ENCODE measurements at regions not wholly inside any gene's neighbourhood (a gene's known extent, or its start where the extent isn't known, plus 50 kb on each side); places are given as distances from the start of the nearest gene placed in this dataset.

DNA sequence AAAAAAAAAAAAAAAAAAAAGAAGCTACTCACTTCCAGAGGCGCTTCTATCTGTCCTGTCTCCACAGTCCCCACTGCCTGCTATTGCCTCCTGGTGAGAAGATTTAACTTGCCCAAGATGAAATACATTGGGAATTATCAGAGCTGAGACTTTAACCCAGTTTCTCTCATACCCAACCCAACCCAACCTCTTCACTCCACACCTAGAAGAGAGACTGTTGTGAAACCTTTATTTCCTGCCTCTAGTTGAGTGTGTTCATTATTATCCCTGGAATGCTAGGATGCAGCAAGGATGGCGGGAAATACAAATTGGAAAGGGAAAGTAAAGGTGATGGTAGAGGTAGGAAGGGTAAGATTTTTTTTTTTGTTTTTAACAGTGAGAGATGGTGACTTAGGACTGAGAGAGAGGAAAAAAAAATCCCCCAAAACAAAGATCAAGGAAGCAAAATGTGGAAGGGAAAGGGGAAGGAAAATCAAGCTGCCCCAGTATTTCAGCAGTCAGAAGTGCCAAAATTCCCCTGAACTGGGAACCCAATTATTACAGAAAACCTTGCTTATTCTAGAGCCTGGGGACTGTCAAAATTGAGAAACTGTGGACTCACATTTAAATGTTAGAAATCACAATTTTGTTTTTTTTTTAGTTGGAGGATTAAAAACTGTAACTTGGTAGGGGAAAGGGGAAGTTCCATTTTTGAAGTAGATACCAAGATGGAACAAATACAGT is 253.0 kb downstream of the PTTG2 start:
- TF ChIP-seq, protein P1, sequence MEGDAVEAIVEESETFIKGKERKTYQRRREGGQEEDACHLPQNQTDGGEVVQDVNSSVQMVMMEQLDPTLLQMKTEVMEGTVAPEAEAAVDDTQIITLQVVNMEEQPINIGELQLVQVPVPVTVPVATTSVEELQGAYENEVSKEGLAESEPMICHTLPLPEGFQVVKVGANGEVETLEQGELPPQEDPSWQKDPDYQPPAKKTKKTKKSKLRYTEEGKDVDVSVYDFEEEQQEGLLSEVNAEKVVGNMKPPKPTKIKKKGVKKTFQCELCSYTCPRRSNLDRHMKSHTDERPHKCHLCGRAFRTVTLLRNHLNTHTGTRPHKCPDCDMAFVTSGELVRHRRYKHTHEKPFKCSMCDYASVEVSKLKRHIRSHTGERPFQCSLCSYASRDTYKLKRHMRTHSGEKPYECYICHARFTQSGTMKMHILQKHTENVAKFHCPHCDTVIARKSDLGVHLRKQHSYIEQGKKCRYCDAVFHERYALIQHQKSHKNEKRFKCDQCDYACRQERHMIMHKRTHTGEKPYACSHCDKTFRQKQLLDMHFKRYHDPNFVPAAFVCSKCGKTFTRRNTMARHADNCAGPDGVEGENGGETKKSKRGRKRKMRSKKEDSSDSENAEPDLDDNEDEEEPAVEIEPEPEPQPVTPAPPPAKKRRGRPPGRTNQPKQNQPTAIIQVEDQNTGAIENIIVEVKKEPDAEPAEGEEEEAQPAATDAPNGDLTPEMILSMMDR (IDR thresholded peaks at IDR 0.05 in 8 of 11, conservative IDR thresholded peaks at IDR 0.05 in 3 of 11), result no peak
- TF ChIP-seq POLR2A (IDR thresholded peaks at IDR 0.05), result no peak
- TF ChIP-seq POLR2AphosphoS5 (IDR thresholded peaks at IDR 0.05), result no peak

Data from spleen (tissue), 7 donors.